A673 (cell line): ENCODE measurements at regions not wholly inside any gene's neighbourhood (a gene's known extent, or its start where the extent isn't known, plus 50 kb on each side); places are given as distances from the start of the nearest gene placed in this dataset.

Source experiments
- CTCF ChIP-seq: fragments of 300-800, 200-600 bp; sonication (generic); conservative IDR thresholded peaks from 2 replicates; pipeline ENCODE4 v1.5.1; 2017; ENCODE audit warnings: low read depth, mild to moderate bottlenecking, antibody characterized with exemption, low read length, moderate library complexity, mixed read lengths
- EZH2 ChIP-seq: fragments of 200-600 bp; sonication (generic); IDR thresholded peaks from 2 replicates; pipeline ENCODE4 v1.6.1; 2017; ENCODE audit warnings: borderline replicate concordance, low read depth, mild to moderate bottlenecking, mixed read lengths, antibody characterized with exemption, low read length; ENCODE audit not compliant: poor library complexity, severe bottlenecking

GRCh38 chr15:69666921-69667811 lies 214.5 kb downstream of the RPLP1 start:
- TF ChIP-seq CTCF (no peak), EZH2 (no peak)
